ENCODE measurements at regions not wholly inside any gene's neighbourhood (a gene's known extent, or its start where the extent isn't known, plus 50 kb on each side); places are given as distances from the start of the nearest gene placed in this dataset.

- Histone ChIP-seq H3K27me3 (no peaks in the 10 kb centered on the region), H4K20me1 (ENCODE audit: insufficient read depth, poor library complexity, severe bottlenecking) (no peaks in the 10 kb centered on the region), H3K9me2 (replicated peaks; ENCODE audit: insufficient read depth) (no peaks in the 10 kb centered on the region), H3K9me3 (ENCODE audit: low read depth) (no peaks in the 10 kb centered on the region), H3K27ac (no peak overlapping the region), H3K4me3 (no peak overlapping the region), H2AFZ (no peak overlapping the region), H3K79me2 (no peaks in the 10 kb centered on the region), H3K4me1 (ENCODE audit: insufficient read depth) (no peaks in the 10 kb centered on the region), H3K4me2 (no peak overlapping the region), H3K36me3 (replicated peaks; ENCODE audit: insufficient read depth, low read depth) (no peaks in the 10 kb centered on the region)
- WGBS (ENCODE audit: low lambda C conversion rate, missing lambda C conversion rate): 90% methylated on average over 8 of the region's 8 CpGs
- TF ChIP-seq EZH2phosphoT487 (IDR thresholded peaks at IDR 0.05; ENCODE audit: low read depth, severe bottlenecking, unreplicated experiment) (no peak), EZH2 (IDR thresholded peaks at IDR 0.05; ENCODE audit: borderline replicate concordance) (no peak), CTCF (IDR thresholded peaks at IDR 0.05; ENCODE audit: poor library complexity) (no peak)
- DNase-seq (ENCODE audit: low spot score): no peak
Observed at GRCh38 chr6:40302856-40303454, 284.2 kb downstream of the LRFN2 start.

DNA sequence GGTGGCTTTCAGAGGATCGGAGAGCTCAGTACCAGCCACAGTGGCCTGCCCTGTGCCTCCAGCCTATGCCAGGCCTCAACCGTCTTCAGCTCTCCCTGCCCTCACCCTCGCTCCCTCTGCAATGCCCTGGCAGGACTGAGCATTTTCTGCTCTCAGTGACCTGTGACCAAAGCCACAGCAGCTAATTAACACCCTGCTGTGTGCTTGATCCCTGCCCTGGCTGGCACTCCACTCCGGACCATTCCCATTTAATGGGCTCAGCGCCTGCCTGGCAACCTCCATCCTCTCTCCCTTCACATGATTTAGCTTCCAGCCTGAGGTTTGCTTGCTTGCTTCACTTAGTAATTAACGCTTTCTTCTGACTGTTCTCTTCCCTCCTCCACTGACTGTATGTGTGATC lies 287.5 kb downstream of the LRFN2 start:
- no peak for DNase-seq (ENCODE audit: low spot score)
- H4K20me1 ChIP-seq (ENCODE audit: insufficient read depth, poor library complexity, severe bottlenecking): no peaks in the 10 kb centered on the region
- no peak overlapping the region for H2AFZ ChIP-seq
- H3K79me2 ChIP-seq: no peaks in the 10 kb centered on the region
- H3K27ac ChIP-seq: no peak overlapping the region
- WGBS (ENCODE audit: low lambda C conversion rate, missing lambda C conversion rate): 89% methylated on average over 6 of the region's 6 CpGs
- no peaks in the 10 kb centered on the region for H3K27me3 ChIP-seq
- H3K9me3 ChIP-seq (ENCODE audit: low read depth): no peaks in the 10 kb centered on the region
- H3K4me2 ChIP-seq: no peak overlapping the region
- no peaks in the 10 kb centered on the region for H3K36me3 ChIP-seq (replicated peaks; ENCODE audit: insufficient read depth, low read depth)
- no peak for TF ChIP-seq EZH2 (IDR thresholded peaks at IDR 0.05; ENCODE audit: borderline replicate concordance)
- no peak for TF ChIP-seq EZH2phosphoT487 (IDR thresholded peaks at IDR 0.05; ENCODE audit: low read depth, severe bottlenecking, unreplicated experiment)
- TF ChIP-seq CTCF (IDR thresholded peaks at IDR 0.05; ENCODE audit: poor library complexity): no peak
- no peaks in the 10 kb centered on the region for H3K4me1 ChIP-seq (ENCODE audit: insufficient read depth)
- H3K9me2 ChIP-seq (replicated peaks; ENCODE audit: insufficient read depth): no peaks in the 10 kb centered on the region
- H3K4me3 ChIP-seq: no peak overlapping the region

GRCh38 chr6:40298207-40298606 lies 289.0 kb downstream of the LRFN2 start:
- no peaks in the 10 kb centered on the region for H4K20me1 ChIP-seq (ENCODE audit: insufficient read depth, poor library complexity, severe bottlenecking)
- H3K9me2 ChIP-seq (replicated peaks; ENCODE audit: insufficient read depth): no peaks in the 10 kb centered on the region
- H3K4me1 ChIP-seq (ENCODE audit: insufficient read depth): no peaks in the 10 kb centered on the region
- no peak for DNase-seq (ENCODE audit: low spot score)
- no peak overlapping the region for H2AFZ ChIP-seq
- no peaks in the 10 kb centered on the region for H3K27me3 ChIP-seq
- no peak overlapping the region for H3K4me3 ChIP-seq
- TF ChIP-seq EZH2 (IDR thresholded peaks at IDR 0.05; ENCODE audit: borderline replicate concordance) (no peak), EZH2phosphoT487 (IDR thresholded peaks at IDR 0.05; ENCODE audit: low read depth, severe bottlenecking, unreplicated experiment) (no peak), CTCF (IDR thresholded peaks at IDR 0.05; ENCODE audit: poor library complexity) (no peak)
- H3K79me2 ChIP-seq: no peaks in the 10 kb centered on the region
- no peak overlapping the region for H3K4me2 ChIP-seq
- WGBS (ENCODE audit: low lambda C conversion rate, missing lambda C conversion rate): 94% methylated on average over 2 of the region's 2 CpGs
- H3K27ac ChIP-seq: no peak overlapping the region
- H3K9me3 ChIP-seq (ENCODE audit: low read depth): no peaks in the 10 kb centered on the region
- H3K36me3 ChIP-seq (replicated peaks; ENCODE audit: insufficient read depth, low read depth): no peaks in the 10 kb centered on the region
